IMR-90 (cell line): ENCODE measurements at regions not wholly inside any gene's neighbourhood (a gene's known extent, or its start where the extent isn't known, plus 50 kb on each side); places are given as distances from the start of the nearest gene placed in this dataset.

Experiments used
- ATAC-seq: fragments of 200-7000 bp; cut with Tn5 transposase; 2 replicates; pipeline ENCODE4 v1.9.1; 2020; ENCODE audit warnings: low read depth, mild to moderate bottlenecking, moderate library complexity
- BruUV-seq: library from RNA; stranded (reverse); fragments of 400-500 nt; replicated peaks from 2 replicates; lab custom pipeline; 2021; lab: Mats Ljungman, UMichigan
- CTCF ChIA-PET: fragments of 300-600 bp; formaldehyde crosslinking; extraction: SDS; loops from one replicate; lab custom pipeline; 2021; ENCODE audit warnings: antibody characterized with exemption; lab: Yijun Ruan, JAX
- POLR2A ChIA-PET: fragments of 300-600 bp; sonication (Branson Sonifier 250); formaldehyde crosslinking; loops from one replicate; lab custom pipeline; 2022; ENCODE audit warnings: antibody characterized with exemption; ENCODE audit not compliant: unreplicated experiment; lab: Charles Lee
- DNase-seq: peaks from one replicate; pipeline ENCODE4 v3.0.0; 2013
- H2AFZ ChIP-seq: replicated peaks from 2 replicates; pipeline ENCODE3; 2013; ENCODE audit warnings: low read length, mild to moderate bottlenecking; ENCODE audit not compliant: poor library complexity
- H2AK5ac ChIP-seq: 2 replicates; pipeline ENCODE4 v1.6.1; 2013; ENCODE audit warnings: low read depth, low read length, inconsistent platforms
- H2AK9ac ChIP-seq: replicated peaks from 2 replicates; pipeline ENCODE3; 2013; ENCODE audit warnings: mild to moderate bottlenecking, low read depth, low read length, moderate library complexity; ENCODE audit not compliant: poor library complexity
- H2BK120ac ChIP-seq: 2 replicates; pipeline ENCODE4 v1.6.1; 2013; ENCODE audit warnings: low read depth, low read length, inconsistent platforms
- H2BK15ac ChIP-seq: 3 replicates; pipeline ENCODE4 v1.6.1; 2013; ENCODE audit warnings: low read depth, low read length, inconsistent platforms
- H2BK20ac ChIP-seq: 2 replicates; pipeline ENCODE4 v1.6.1; 2013; ENCODE audit warnings: low read depth, mild to moderate bottlenecking, inconsistent platforms, low read length, moderate library complexity
- H2BK5ac ChIP-seq: 2 replicates; pipeline ENCODE4 v1.6.1; 2013; ENCODE audit warnings: mild to moderate bottlenecking, low read depth, low read length, inconsistent platforms; ENCODE audit not compliant: poor library complexity, severe bottlenecking
- H3K14ac ChIP-seq: replicated peaks from 2 replicates; pipeline ENCODE4 v1.6.1; 2013; ENCODE audit warnings: low read depth, low read length, inconsistent platforms
- H3K18ac ChIP-seq: 2 replicates; pipeline ENCODE4 v1.6.1; 2013; ENCODE audit warnings: low read depth, low read length, control low read depth
- H3K23ac ChIP-seq: 2 replicates; pipeline ENCODE4 v1.6.1; 2013; ENCODE audit warnings: low read depth, low read length, inconsistent platforms
- H3K27ac ChIP-seq: 2 replicates; pipeline ENCODE4 v1.5.1; 2013; ENCODE audit warnings: mild to moderate bottlenecking, control low read depth, low read length; ENCODE audit not compliant: insufficient read depth
- H3K27me3 ChIP-seq: 2 replicates; pipeline ENCODE4 v1.6.1; 2013; ENCODE audit warnings: low read length; ENCODE audit not compliant: control insufficient read depth, insufficient read depth
- H3K36me3 ChIP-seq: 2 replicates; pipeline ENCODE4 v1.6.1; 2013; ENCODE audit warnings: low read length, mixed read lengths; ENCODE audit not compliant: control insufficient read depth, insufficient read depth
- H3K4ac ChIP-seq: 2 replicates; pipeline ENCODE4 v1.6.1; 2013; ENCODE audit warnings: low read depth, low read length, inconsistent platforms
- H3K4me1 ChIP-seq: 2 replicates; pipeline ENCODE4 v1.6.1; 2013; ENCODE audit warnings: low read length, mixed read lengths; ENCODE audit not compliant: control insufficient read depth, insufficient read depth
- H3K4me2 ChIP-seq: 2 replicates; pipeline ENCODE4 v1.6.1; 2013; ENCODE audit warnings: low read depth, mild to moderate bottlenecking, control low read depth, low read length, moderate library complexity
- H3K4me3 ChIP-seq: 2 replicates; pipeline ENCODE4 v1.5.1; 2013; ENCODE audit warnings: low read depth, mild to moderate bottlenecking, control low read depth, low read length, moderate library complexity; ENCODE audit not compliant: insufficient read depth
- H3K56ac ChIP-seq: 2 replicates; pipeline ENCODE4 v1.6.1; 2013; ENCODE audit warnings: low read length, inconsistent platforms; ENCODE audit not compliant: insufficient read depth; ENCODE audit errors: extremely low read depth
- H3K79me1 ChIP-seq, 2 experiments: 2 replicates each; pipeline ENCODE4 v1.6.1; 2013; ENCODE audit warnings: low read length in 2 of 2, inconsistent platforms in 1 of 2, low read depth in 1 of 2
- H3K9ac ChIP-seq: 2 replicates; pipeline ENCODE4 v1.6.1; 2013; ENCODE audit warnings: low read depth, low read length, control low read depth
- H3K9me1 ChIP-seq: 2 replicates; pipeline ENCODE4 v1.6.1; 2013; ENCODE audit warnings: low read length, inconsistent platforms; ENCODE audit not compliant: insufficient read depth
- H3K9me3 ChIP-seq: 2 replicates; pipeline ENCODE4 v1.6.1; 2013; ENCODE audit warnings: low read length; ENCODE audit not compliant: control insufficient read depth, insufficient read depth
- H4K20me1 ChIP-seq: 2 replicates; pipeline ENCODE4 v1.6.1; 2013; ENCODE audit warnings: low read length, inconsistent platforms; ENCODE audit not compliant: insufficient read depth
- H4K5ac ChIP-seq: 2 replicates; pipeline ENCODE4 v1.6.1; 2013; ENCODE audit warnings: mild to moderate bottlenecking, low read depth, low read length, control low read depth
- H4K8ac ChIP-seq, 2 experiments: 2 replicates each; pipeline ENCODE4 v1.6.1; 2013; ENCODE audit warnings: low read depth in 2 of 2, low read length in 2 of 2, control low read depth in 1 of 2, inconsistent platforms in 1 of 2
- H4K91ac ChIP-seq: 2 replicates; pipeline ENCODE4 v1.6.1; 2013; ENCODE audit warnings: low read depth, low read length, inconsistent platforms; ENCODE audit not compliant: insufficient read depth
- FOS ChIP-seq: fragments of 150-350 bp; IDR thresholded peaks from 2 replicates; pipeline ENCODE4 v1.6.1; 2016; ENCODE audit warnings: low read depth, low read length
- MAFK ChIP-seq: IDR thresholded peaks from 2 replicates; pipeline ENCODE4 v1.6.1; 2012; ENCODE audit warnings: low read depth, low read length, improper control_type of control experiment
- MAZ ChIP-seq: IDR thresholded peaks from 2 replicates; pipeline ENCODE4 v1.6.1; 2012; ENCODE audit warnings: low read depth, mild to moderate bottlenecking, low read length, improper control_type of control experiment, moderate library complexity, borderline replicate concordance
- MXI1 ChIP-seq: IDR thresholded peaks from 2 replicates; pipeline ENCODE4 v1.6.1; 2012; ENCODE audit warnings: low read depth, mild to moderate bottlenecking, low read length, moderate library complexity, borderline replicate concordance
- NFE2L2 ChIP-seq: fragments of 150-350 bp; IDR thresholded peaks from 2 replicates; pipeline ENCODE4 v1.6.1; 2016; ENCODE audit warnings: low read depth, mild to moderate bottlenecking, low read length
- POLR2A ChIP-seq: IDR thresholded peaks from 2 replicates; pipeline ENCODE4 v1.6.1; 2012; ENCODE audit warnings: mild to moderate bottlenecking, low read depth, low read length
- RFX5 ChIP-seq: IDR thresholded peaks from 2 replicates; pipeline ENCODE4 v1.8.0; 2012; ENCODE audit warnings: low read depth, mild to moderate bottlenecking, low read length, moderate library complexity
- SMC3 ChIP-seq: fragments of 150-350 bp; IDR thresholded peaks from 2 replicates; pipeline ENCODE4 v1.6.1; 2016; ENCODE audit warnings: low read depth, mild to moderate bottlenecking, antibody characterized with exemption, low read length, moderate library complexity
- WGBS, 2 experiments: methylation state at CpG; one replicate each; pipeline versions ENCODE4 v1.1.5 to v1.1.7; 2013; ENCODE audit warnings: missing lambda C conversion rate in 2 of 2; ENCODE audit not compliant: insufficient read length in 1 of 2; ENCODE audit errors: extremely low coverage in 2 of 2; 5-methylcytosine and 5-hydroxymethylcytosine counted together
- dilution Hi-C: fragments of 300-500 bp; cut with HindIII; formaldehyde crosslinking; loops from one replicate; pipeline ENCODE4 v1.14.3; 2018; ENCODE audit warnings: low sequenced_read_pairs; ENCODE audit not compliant: unreplicated experiment
- in situ Hi-C: fragments of 300-500 bp; cut with MboI; formaldehyde crosslinking; loops from 3 replicates; pipeline ENCODE4 v1.14.3; 2019; ENCODE audit warnings: low sequenced_read_pairs, inconsistent platforms, mixed read lengths
- intact Hi-C: fragments of 100-400 bp; cut with micrococcal nuclease; formaldehyde crosslinking; loops from 2 replicates; pipeline ENCODE4 v1.10.0; 2022
- TF ChIP-seq, protein P1 (sequence below): fragments of 150-350 bp; IDR thresholded peaks from 2 replicates; pipeline ENCODE4 v1.6.1; 2017; ENCODE audit warnings: mild to moderate bottlenecking, antibody characterized with exemption, low read length, low read depth
- TF ChIP-seq, protein P2 (sequence below): conservative IDR thresholded peaks from 2 replicates; pipeline ENCODE4 v1.5.1; 2012; ENCODE audit warnings: mild to moderate bottlenecking, low read depth, low read length, improper control_type of control experiment

DNA sequence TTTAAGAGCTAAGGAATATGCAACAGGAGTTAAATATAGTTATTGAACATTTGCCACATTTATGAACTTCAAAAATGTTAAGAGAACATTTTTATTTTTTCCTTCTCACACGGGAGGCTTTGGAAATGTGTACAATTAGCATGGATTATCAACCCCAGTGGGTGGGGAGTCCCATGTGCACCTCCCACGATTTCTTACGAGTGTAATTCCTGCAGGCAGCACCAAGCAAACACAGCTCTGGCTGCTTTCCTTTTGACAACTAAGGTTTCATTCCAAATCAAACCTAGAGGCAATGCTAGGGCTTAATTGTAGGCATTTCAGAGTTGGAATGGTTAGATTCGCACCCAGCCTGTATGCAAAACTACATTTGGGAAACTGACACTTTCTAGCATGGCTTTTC, 460.9 kb downstream of the METTL15 start:
- WGBS, 2 experiments, result no CpG with 5 or more reads among the region's 4 CpGs
- Histone ChIP-seq H3K4me3 (no peak overlapping the region), H2BK15ac (peak overlapping the region; percentile 47; the same call in 1 of the 3 replicates), H3K27ac (no peak overlapping the region), H3K18ac (peak overlapping the region; percentile 14), H3K56ac (no peak overlapping the region), H2AFZ (no peak overlapping the region), H4K8ac (peak overlapping the region; percentile 61 to 90; a peak in 3 of 4 replicates), H2AK5ac (no peak overlapping the region), H3K23ac (no peak overlapping the region), H3K27me3 (no peaks in the 10 kb centered on the region), H3K4me1 (peaks cover 5% of the 10 kb centered on the region), H4K20me1 (no peaks in the 10 kb centered on the region), H3K9me1 (no peaks in the 10 kb centered on the region), H3K14ac (no peak overlapping the region), H3K4ac (no peak overlapping the region), H3K79me1 (no peaks in the 10 kb centered on the region), H3K36me3 (no peaks in the 10 kb centered on the region), H3K9ac (no peak overlapping the region), H2BK20ac (peak overlapping the region; percentile 40), H2AK9ac (no peak overlapping the region), H3K4me2 (no peak overlapping the region), H4K5ac (peak overlapping the region; percentile 30; the same call in 1 of the 2 replicates), H2BK5ac (no peak overlapping the region), H2BK120ac (peak overlapping the region; percentile 29), H4K91ac (peak overlapping the region; percentile 59), H3K9me3 (no peaks in the 10 kb centered on the region)
- intact Hi-C loops (loop anchor here (5.0 kb wide), 3 partner anchors 588 to 867 kb away; partner anchors contain the start of gene BDNF), dilution Hi-C loops (no loop called here), in situ Hi-C loops (loop anchor here (25.0 kb wide), 1 partner anchor 768 kb away; no protein-coding TSS in a partner anchor)
- ATAC-seq (no peak), DNase-seq (no peak)
- BruUV-seq, result no TSS peak
- ChIA-PET CTCF (no interaction called here), POLR2A (no interaction called here)
- TF ChIP-seq, protein P1, sequence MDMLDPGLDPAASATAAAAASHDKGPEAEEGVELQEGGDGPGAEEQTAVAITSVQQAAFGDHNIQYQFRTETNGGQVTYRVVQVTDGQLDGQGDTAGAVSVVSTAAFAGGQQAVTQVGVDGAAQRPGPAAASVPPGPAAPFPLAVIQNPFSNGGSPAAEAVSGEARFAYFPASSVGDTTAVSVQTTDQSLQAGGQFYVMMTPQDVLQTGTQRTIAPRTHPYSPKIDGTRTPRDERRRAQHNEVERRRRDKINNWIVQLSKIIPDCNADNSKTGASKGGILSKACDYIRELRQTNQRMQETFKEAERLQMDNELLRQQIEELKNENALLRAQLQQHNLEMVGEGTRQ, result no peak
- TF ChIP-seq NFE2L2 (no peak), RFX5 (no peak), SMC3 (no peak), POLR2A (no peak), MAFK (no peak), MAZ (no peak), MXI1 (no peak), FOS (no peak)
- TF ChIP-seq, protein P2, sequence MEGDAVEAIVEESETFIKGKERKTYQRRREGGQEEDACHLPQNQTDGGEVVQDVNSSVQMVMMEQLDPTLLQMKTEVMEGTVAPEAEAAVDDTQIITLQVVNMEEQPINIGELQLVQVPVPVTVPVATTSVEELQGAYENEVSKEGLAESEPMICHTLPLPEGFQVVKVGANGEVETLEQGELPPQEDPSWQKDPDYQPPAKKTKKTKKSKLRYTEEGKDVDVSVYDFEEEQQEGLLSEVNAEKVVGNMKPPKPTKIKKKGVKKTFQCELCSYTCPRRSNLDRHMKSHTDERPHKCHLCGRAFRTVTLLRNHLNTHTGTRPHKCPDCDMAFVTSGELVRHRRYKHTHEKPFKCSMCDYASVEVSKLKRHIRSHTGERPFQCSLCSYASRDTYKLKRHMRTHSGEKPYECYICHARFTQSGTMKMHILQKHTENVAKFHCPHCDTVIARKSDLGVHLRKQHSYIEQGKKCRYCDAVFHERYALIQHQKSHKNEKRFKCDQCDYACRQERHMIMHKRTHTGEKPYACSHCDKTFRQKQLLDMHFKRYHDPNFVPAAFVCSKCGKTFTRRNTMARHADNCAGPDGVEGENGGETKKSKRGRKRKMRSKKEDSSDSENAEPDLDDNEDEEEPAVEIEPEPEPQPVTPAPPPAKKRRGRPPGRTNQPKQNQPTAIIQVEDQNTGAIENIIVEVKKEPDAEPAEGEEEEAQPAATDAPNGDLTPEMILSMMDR, result no peak
